NCI-H1105 treated with DMSO at 0.1 percent for 48 hours (cell line): ENCODE measurements at regions not wholly inside any gene's neighbourhood (a gene's known extent, or its start where the extent isn't known, plus 50 kb on each side); places are given as distances from the start of the nearest gene placed in this dataset.

Experiments used
- DNase-seq: peaks from one replicate; lab custom pipeline; 2025; lab: John Stamatoyannopoulos, UW

DNA sequence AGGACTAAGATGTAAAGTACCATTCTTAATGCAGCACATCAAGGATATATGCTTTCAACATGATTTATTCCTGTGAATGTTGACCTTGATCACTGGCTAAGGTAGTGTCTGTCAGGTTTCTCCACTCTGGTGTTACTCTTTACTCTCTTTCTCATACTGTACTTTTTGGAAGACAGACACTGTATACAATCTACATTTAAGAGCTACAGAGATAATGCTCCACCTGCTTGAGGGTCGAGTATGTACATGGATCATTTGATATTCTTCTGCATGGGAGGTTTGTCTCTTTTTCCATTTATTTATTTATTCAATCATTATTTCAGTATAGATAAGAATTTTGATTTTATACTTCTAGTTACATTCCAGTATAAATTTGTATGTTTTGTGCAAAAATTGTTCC is 199.5 kb upstream of the RGPD4 start:
- DNase-seq: no peak

DNA sequence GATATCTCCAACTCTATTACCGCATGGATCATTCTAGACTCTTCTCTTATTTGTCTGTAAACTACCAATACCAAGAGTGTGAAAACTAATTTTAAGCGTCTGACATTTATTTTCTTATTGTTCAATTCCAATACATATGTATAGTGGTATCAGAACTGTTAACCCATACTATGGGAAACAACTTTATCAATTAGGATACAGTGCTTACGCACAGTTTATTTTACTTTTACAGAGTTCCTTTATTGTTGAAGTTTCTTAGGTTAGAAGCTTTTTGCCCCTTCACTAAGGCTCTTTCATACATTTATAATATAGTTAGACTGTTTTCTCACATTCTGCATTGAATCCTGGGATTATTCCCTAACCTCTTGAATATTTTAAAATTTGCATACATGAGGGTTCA is 198.8 kb upstream of the RGPD4 start:
- no peak for DNase-seq

DNA sequence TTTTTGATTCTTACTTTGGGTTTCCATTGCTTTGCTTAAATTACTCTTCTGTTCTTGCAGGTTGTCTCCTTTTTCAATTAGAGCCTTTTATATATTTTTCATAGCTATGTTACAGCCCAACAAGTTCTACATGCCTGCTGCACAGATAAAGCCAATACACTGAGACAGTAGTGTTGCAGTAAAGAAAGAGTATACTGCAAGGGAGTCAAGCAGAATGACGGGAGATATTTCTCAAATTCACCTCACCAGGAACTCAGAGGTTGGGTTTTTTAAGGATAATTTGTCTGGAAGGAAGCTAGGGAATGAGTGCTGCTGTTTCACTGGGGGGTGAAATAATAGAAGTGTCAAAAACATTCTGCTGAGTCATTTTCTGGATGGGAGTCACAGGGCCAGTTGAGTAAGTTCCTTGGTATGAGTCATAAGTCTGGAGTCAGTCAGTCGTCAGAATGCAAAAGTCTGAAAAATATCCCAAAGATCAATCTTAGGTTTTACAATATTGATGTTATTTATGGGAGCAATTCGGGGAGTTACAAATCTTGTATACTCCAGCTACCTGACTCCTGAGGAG is 193.0 kb upstream of the RGPD4 start:
- no peak for DNase-seq

DNA sequence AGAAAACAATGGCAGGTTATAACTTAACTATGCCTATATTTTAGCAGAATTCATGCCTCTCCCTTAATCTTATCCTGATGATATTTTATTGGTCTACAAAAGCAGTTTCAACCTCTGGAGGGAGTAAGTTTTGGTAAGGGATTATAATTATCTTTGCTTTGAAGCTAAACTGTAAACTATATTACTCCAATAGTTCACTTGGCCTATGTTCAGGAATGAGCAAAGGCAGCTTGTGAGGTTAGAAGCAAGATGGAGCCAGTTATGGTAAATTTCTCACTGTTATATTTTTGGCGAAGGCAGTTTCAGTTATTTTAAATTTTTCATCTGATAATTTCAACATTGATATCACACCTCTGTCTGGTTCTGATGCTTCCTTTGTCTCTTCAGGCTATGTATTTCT is 192.5 kb upstream of the RGPD4 start:
- no peak for DNase-seq

DNA sequence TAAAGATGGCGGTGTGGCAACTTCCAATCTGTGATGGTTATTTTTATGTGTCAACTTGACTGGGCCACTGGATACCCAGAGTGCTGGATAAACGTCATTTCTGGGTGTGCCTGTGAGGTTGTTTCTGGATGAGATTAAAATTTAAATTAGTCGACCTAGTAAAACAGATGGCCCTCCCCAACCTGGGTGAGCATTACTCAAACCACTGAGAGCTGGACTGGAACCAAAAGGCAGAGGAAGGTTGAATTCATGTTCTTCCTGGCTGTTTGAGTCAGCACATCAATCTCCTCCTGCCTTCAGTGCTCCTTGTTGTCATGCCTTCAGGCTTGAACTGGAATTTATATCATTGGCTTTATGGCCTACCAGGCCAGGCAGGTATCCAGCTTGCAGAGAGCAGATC is 190.8 kb upstream of the RGPD4 start:
- no peak for DNase-seq

DNA sequence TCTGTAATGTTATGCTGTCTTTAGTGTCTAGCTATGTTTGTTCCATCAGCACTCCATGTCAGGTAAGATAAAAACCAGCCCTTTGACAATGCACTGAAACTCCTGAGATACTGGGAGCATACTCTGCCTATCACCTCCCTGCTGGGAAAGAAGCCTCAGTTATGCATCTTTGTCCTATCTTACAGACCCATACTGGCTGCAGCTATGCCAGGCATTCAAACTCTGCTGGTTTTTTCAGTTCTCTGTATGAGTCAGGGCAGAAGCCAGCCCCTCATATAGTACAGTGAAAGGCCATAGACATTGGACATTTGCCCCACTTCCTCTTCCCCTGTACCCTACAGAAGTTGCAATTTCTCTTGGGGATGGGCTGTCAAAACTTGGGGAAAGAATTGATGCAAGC is 181.1 kb upstream of the RGPD4 start:
- DNase-seq: no peak

DNA sequence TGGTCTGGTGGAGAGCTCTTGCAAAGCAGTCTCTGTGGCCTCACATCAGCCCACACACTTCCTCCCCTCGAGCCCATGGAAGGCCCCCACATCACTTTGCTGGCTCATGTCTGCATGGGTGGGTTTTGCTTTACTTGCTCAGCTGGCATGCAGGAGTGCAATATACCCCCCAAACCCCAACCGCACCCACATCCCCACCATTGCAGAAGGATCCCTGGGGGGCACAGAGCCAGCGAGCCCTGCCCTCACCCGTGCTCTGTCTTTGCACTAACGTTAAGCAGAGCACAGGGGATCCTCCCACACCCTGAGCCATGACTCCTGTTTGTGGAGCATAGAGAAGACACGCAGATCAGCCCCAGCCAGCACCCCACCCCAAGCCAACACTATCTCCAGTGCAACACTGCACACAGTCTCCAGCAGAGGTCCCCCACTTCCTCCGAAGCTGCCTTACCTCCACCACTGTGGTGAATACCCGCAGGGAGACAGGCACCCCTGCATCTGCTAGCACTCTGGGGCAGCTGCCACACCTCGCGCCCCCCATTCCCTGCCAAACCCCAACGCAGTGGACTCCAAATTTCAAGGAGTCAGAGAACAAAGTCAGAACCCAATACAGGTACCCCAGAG is 177.8 kb upstream of the RGPD4 start:
- DNase-seq: no peak

DNA sequence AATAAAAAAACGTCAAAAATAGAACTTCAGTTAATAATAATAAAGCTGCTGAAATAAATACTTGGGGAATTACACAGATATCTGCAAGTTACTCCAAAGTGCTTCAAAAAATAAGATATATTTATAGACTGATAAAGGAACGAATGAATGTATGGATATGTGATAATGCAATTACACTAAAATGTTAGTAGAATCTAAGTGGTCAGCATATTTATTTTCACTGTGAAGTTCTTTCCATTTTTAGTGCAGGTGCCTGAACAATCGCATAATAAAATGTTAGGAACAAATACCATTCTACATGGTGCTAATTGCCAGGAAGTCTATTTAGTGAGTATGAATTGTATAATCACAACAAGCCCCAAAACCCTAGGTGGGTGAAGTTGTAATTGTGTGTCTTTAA is 169.6 kb upstream of the RGPD4 start:
- DNase-seq: no peak

DNA sequence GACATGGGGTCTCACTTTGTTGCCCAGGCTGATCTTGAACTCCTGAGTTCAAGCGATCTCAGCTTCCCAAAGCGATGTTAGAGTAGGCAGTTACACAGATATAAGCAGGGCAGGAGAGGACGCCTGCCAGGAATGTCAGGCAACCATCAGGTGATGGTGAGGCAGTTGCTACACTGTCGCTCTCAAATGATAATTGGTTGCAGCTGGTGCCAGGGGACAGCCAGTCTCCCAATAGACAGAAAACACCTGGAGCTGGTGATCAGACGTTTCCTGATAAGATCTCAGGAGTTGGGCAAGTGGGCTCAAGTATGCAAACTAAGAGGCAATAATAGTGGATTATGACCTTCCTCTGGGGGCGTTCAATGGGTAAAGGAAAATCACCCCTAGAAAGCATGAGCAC is 163.1 kb upstream of the RGPD4 start:
- peak; percentile 96 for DNase-seq

DNA sequence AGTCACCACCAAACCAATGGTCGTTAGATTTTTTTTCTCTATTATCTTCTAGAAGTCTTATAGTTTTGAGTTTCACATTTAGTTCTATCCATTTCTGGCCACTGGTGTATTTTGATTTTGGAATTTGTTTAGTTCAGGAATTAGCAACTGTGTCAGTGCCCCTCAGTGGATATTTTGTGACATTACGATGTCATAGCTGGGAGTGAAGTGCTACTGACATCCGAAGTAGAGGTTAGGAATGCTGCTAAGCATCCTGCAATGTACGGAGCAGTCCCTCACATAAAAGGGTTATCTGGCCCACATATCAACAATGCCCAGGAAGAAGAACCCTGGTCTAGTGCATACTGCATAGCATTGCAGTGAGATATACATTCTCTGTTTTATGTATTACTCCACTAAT is 157.4 kb upstream of the RGPD4 start:
- peak; percentile 49 for DNase-seq

DNA sequence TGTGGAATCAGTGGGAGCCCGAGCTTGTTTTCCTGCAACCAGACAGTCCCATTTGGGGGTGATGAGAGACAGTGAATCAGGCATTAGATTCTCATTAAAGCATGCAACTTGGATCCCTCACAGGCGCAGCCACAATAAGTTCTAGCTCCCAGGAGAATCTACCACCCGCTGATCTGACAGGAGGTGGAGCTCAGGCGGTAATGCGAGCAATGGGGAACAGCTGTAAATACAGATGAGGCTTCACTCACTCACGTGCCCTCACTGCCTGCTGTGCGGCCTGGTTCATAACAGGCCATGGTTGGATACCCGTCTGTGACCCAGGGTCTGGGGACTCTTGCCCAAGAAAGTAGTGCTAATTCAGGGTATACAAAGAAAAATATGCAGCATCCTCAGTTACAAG is 144.8 kb upstream of the RGPD4 start:
- no peak for DNase-seq

DNA sequence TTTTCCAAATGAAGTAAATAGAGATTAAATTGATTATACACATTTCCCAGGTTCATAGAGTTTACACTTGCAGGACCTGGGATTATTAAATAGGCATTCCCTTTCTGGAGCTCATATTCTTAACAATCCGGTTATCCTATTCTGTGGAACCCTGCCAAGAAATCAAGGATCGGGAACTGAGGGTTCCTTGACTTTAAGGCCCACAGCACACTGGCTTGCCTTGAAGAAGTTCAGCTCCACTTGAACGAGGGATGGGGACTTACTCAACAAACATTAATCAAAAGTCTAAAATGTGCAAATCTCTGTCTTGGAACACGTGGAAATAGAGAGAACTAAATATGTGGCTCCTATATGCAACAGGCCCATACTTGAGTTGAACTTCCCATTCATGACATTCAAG is 142.3 kb upstream of the RGPD4 start:
- no peak for DNase-seq

DNA sequence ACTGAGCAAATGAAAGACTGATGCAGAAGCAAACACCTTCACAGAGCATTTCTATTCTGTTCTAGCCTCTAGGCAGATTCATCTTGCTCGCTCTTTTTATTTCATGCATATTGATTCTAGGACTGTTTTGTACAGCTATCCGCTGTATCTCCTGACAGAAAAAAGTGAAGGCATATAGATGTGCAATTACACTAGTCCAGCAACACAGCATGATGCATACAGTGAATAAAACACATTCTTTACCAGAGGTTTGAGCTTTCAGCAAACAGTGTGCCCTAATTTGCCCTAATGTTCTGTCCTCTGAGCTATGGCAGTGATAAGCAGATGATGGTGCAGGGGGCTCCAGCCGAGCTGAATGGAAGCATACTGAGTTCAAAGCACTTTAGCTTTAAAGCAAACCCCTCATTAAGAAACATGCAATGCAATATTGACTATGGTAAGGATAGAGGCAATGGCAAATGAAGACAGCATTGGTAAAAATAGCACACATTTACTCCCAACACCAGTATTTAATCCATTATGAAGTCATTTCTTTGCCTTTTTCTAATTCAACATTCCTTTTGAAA is 141.2 kb upstream of the RGPD4 start:
- DNase-seq: no peak

DNA sequence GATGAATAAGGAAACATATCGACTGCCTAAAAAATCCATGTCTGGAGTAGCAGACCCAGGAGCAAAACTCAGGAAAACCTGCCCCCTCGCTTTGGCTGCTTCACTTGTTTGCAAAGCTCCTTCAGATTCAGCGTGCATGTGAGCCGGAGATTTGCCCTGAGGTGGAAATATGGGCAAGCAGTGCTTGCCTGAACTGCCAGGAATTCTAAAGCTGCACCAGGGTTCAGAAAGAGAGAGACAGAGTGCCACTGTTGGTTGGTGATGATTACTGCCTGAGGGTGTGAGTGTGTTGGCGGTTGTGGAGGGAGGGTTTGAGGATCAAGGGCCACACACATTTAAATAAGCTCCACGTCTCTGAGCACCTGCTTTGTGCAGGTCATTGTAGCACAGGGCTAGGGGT is 139.6 kb upstream of the RGPD4 start:
- DNase-seq: peak; percentile 55

DNA sequence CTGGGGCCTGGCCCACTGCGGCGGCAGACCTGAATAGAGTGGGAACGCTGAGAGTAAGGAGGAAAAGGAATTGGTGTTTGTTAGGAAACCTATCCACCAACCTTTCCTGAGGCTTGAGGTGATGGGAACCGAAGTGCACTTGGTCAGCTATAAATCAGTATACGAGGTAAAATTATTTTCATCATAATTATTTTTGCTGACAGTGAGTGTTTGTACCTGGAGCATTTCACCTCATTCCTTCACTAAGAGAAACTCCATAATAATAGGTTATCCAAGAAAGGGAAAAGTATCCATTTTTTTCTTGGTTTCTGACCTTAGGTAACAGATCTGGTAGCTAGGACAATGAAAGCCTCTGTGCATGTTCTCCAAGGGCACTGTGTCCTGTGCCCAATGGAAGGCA is 138.6 kb upstream of the RGPD4 start:
- DNase-seq: no peak

DNA sequence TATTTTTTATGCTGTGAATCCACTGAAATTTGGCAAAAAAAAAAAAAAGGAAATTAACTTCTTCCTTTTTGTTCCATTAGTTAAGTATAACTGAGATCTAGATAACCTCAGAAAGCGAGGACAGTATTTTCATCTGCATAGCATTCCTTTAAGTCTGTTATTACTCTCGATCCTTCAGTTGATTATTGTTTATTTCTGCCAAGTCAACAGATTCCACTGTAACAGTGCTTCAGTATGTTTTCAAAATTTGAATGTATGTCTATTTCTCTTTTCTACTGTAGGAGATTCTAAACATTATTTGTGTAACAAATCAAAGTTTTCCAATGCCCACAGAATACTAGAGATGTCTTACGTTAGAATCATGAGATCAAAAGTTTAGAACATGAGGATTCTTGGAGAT is 133.1 kb upstream of the RGPD4 start:
- no peak for DNase-seq

DNA sequence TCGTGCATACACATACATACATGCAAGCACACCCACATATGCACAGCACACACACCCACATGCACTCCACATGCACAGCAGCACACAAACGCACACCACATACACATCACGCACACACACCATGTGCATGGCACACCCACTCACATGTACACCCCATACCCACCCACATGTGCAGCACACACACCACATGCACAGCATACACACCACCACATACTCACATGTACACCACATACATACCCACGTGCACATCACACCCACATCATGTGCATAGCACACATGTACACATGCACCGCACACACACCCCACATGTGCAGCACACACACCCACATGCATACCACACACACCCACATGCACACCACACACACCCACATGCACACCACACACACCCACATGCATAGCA is 132.0 kb upstream of the RGPD4 start:
- DNase-seq: no peak

DNA sequence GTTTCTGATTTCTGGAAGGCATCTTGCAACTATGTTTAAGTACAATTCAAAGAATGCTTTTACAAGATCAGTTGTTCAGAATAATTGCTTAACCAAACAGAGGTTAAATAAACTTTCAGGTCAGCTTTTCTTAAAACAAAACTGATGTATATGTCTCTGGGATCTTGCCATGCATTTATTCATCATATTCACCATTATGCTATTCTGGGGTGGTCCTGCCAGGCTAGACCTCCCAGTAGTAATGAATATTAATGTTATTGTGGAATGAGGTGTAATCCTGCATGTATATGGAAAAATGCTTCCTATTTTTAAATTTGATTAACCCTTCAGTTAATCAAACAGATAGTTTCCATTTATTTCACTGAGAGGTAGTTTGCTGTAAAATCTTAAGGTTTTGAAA is 129.3 kb upstream of the RGPD4 start:
- no peak for DNase-seq

DNA sequence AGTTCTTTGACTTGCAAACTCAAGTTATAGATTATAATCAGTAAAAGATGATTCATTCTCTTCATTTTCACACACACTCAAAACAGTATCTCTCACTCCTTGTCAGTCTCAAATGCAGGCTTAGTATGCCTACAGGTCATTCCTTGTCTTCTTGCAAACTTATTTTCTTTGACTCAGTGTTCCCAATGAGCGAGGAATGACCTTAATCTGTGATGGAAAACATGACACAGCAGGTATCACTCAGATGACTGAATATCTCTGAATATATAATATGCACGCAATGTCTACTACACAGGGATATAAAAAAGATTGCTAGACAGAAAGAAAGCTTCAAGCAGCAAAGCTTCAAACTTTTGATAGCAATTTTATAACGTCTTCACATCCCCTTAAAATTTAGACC is 127.8 kb upstream of the RGPD4 start:
- no peak for DNase-seq

DNA sequence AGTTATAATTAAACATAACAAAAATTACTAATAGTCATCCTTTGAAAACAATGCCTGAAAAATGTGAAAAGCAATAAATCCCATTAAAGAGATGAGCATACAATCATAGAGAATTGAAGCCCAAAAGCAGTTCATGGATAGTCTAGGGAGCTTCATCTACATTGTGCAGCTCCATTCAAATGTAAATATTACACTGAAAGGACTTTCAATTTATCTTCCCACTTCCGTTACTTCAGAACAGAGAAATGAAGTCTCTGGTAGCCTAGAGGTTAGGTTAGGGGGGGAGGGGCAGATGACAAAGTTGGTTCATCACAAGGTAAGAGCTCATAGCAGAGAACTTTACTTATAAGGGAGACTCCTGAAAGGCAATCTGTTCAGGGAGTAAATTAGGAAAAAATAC is 126.6 kb upstream of the RGPD4 start:
- DNase-seq: no peak

DNA sequence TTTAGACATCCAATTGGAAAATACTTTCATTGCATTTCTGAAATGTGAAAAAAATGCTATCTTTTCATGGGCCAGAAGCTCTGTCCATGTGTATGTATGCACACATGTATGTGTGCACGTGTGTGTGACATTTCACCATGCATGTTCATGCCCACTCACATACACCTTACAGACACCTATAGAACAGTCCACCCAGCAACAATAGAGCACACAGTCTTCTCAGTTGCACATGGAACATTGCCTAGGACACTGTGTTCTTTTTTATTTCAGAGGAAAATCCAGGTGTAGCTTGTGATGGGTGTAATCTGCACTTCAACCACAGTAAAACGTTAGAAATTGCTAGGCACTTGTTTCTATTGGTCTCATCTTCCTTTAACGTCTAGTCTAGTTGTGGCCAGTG is 114.8 kb upstream of the RGPD4 start:
- DNase-seq: no peak

DNA sequence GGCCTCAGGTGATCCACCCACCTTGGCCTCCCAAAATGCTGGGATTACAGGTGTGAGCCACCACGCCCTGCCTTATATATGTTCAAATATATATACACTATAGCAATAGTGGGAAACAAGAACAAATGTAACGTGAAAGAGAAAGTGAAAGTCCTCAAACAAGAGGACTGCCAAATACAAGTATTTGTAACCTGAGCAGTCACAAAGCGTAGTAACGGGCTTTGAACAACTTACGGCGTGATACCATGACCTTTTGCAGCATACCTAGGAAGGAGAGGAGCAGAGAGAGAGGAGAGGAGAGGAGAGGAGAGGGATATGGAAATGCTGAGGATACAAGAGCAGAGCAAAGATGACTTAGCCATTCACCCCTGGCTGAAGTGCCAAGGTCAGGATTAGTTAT is 113.8 kb upstream of the RGPD4 start:
- DNase-seq: no peak

DNA sequence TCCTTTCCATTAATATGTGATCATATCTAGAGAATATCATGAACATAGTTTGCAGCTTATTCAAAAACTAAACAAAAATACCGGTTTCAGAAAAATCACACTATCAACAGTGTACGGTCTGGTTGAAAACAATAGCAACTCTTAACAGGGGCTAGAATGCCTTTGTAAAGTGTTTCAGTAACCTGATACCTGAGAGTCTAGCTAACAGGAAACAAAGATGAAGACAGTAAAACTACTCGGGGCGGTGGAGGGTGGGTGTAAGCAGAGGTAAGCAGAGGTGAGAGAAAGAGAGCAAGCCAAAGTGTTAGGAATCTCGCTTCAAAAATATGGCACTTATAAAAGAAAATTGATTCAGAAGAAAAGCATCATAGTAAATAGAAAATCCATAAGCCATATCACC is 109.0 kb upstream of the RGPD4 start:
- peak; percentile 85 for DNase-seq

DNA sequence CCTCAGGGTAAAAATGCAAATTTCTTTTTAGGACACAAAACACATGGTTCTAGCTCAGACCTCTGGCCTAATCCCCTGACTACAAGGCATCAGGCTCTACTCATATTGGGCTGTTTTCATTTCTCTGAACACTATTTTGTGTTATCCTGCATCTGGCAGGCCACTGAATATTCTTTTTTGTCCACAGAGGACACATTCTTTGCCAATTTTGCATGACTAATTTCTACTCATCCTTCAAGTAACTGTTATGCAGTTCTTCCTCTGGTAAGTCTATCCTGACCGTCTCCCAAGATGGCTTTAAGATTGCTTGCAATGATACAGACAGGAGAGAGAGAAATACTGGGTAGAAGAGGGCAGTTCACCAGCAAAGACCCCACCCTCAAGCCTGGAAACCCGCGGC is 107.6 kb upstream of the RGPD4 start:
- DNase-seq: no peak
